SK-N-SH treated with all-trans-retinoic acid at 6 μM for 48 hours (cell line): ENCODE measurements at regions not wholly inside any gene's neighbourhood (a gene's known extent, or its start where the extent isn't known, plus 50 kb on each side); places are given as distances from the start of the nearest gene placed in this dataset.
A peak's percentile ranks its signal among the peaks of the same experiment; 100 is the strongest.

Source experiments
- ATAC-seq: fragments of 200-7000 bp; cut with Tn5 transposase; 3 replicates; pipeline ENCODE4 v1.9.1; 2020; ENCODE audit warnings: mild to moderate bottlenecking, moderate library complexity
- BACH2 ChIP-seq: fragments of 250-450 bp; sonication (Bioruptor Pico); IDR thresholded peaks from 2 replicates; pipeline ENCODE4 v1.9.0; 2021; ENCODE audit warnings: mild to moderate bottlenecking, borderline replicate concordance
- CSDC2 ChIP-seq: fragments of 250-450 bp; sonication (Bioruptor Pico); IDR thresholded peaks from 2 replicates; pipeline ENCODE4 v1.5.0; 2020; ENCODE audit warnings: mild to moderate bottlenecking, moderate library complexity
- CSRNP3 ChIP-seq: fragments of 250-450 bp; sonication (Bioruptor Pico); IDR thresholded peaks from 2 replicates; pipeline ENCODE4 v1.5.1; 2021; ENCODE audit warnings: mild to moderate bottlenecking, moderate library complexity
- ESRRG ChIP-seq: fragments of 250-450 bp; sonication (Bioruptor Pico); IDR thresholded peaks from 2 replicates; pipeline ENCODE4 v1.6.1; 2021; ENCODE audit warnings: mild to moderate bottlenecking
- GLIS3 ChIP-seq: fragments of 250-450 bp; sonication (Bioruptor Pico); IDR thresholded peaks from 2 replicates; pipeline ENCODE4 v1.5.0; 2020; ENCODE audit warnings: mild to moderate bottlenecking, moderate library complexity
- ISL1 ChIP-seq: fragments of 250-450 bp; sonication (Bioruptor Pico); IDR thresholded peaks from 2 replicates; pipeline ENCODE4 v2.1.2; 2022; ENCODE audit warnings: mild to moderate bottlenecking, moderate library complexity
- OSR1 ChIP-seq: fragments of 250-450 bp; sonication (Bioruptor Pico); IDR thresholded peaks from 2 replicates; pipeline ENCODE4 v1.8.0; 2022; ENCODE audit warnings: moderate library complexity, mild to moderate bottlenecking, inconsistent platforms
- PATZ1 ChIP-seq: fragments of 250-450 bp; sonication (Bioruptor Pico); IDR thresholded peaks from 2 replicates; pipeline ENCODE4 v1.8.0; 2020; ENCODE audit warnings: mild to moderate bottlenecking, moderate library complexity, borderline replicate concordance
- PPARA ChIP-seq: fragments of 250-450 bp; sonication (Bioruptor Pico); IDR thresholded peaks from 2 replicates; pipeline ENCODE4 v1.5.0; 2020; ENCODE audit warnings: mild to moderate bottlenecking, borderline replicate concordance
- RARB ChIP-seq: fragments of 250-450 bp; sonication (Bioruptor Pico); IDR thresholded peaks from 2 replicates; pipeline ENCODE4 v1.8.0; 2021; ENCODE audit warnings: mild to moderate bottlenecking, moderate library complexity
- SNAI2 ChIP-seq: fragments of 250-450 bp; sonication (Bioruptor Pico); IDR thresholded peaks from 2 replicates; pipeline ENCODE4 v1.5.0; 2020; ENCODE audit warnings: mild to moderate bottlenecking, moderate library complexity
- TCF4 ChIP-seq: fragments of 250-450 bp; sonication (Bioruptor Pico); IDR thresholded peaks from 2 replicates; pipeline ENCODE4 v1.8.0; 2021; ENCODE audit warnings: mild to moderate bottlenecking, moderate library complexity, borderline replicate concordance
- TOX ChIP-seq: fragments of 250-450 bp; sonication (Bioruptor Pico); IDR thresholded peaks from 2 replicates; pipeline ENCODE4 v1.8.0; 2021; ENCODE audit warnings: mild to moderate bottlenecking, moderate library complexity, borderline replicate concordance
- ZC3H10 ChIP-seq: fragments of 250-450 bp; sonication (Bioruptor Pico); IDR thresholded peaks from 2 replicates; pipeline ENCODE4 v1.5.1; 2021; ENCODE audit warnings: mild to moderate bottlenecking, moderate library complexity
- ZFP30 ChIP-seq: fragments of 450-650 bp; formaldehyde crosslinking; IDR thresholded peaks from 2 replicates; pipeline ENCODE4 v1.5.0; 2022; ENCODE audit warnings: mild to moderate bottlenecking, moderate library complexity
- ZNF70 ChIP-seq: fragments of 450-650 bp; formaldehyde crosslinking; IDR thresholded peaks from 2 replicates; pipeline ENCODE4 v1.5.0; 2020; ENCODE audit warnings: mild to moderate bottlenecking, moderate library complexity
- ZNF8 ChIP-seq: fragments of 450-650 bp; formaldehyde crosslinking; IDR thresholded peaks from 2 replicates; pipeline ENCODE4 v1.5.0; 2020; ENCODE audit warnings: mild to moderate bottlenecking, moderate library complexity
- TF ChIP-seq, protein P1 (sequence below): fragments of 250-450 bp; sonication (Bioruptor Pico); IDR thresholded peaks from 2 replicates; pipeline ENCODE4 v1.5.0; 2020; ENCODE audit warnings: mild to moderate bottlenecking, moderate library complexity
- TF ChIP-seq, protein P2 (sequence below): fragments of 250-450 bp; sonication (Bioruptor Pico); IDR thresholded peaks from 2 replicates; pipeline ENCODE4 v1.8.0; 2021; ENCODE audit warnings: low read depth, mild to moderate bottlenecking, moderate library complexity, borderline replicate concordance
- TF ChIP-seq, protein P3 (sequence below): fragments of 250-450 bp; sonication (Bioruptor Pico); IDR thresholded peaks from 2 replicates; pipeline ENCODE4 v1.5.1; 2020; ENCODE audit warnings: low read depth, mild to moderate bottlenecking, moderate library complexity

- no peak for ATAC-seq
- TF ChIP-seq, protein P1, sequence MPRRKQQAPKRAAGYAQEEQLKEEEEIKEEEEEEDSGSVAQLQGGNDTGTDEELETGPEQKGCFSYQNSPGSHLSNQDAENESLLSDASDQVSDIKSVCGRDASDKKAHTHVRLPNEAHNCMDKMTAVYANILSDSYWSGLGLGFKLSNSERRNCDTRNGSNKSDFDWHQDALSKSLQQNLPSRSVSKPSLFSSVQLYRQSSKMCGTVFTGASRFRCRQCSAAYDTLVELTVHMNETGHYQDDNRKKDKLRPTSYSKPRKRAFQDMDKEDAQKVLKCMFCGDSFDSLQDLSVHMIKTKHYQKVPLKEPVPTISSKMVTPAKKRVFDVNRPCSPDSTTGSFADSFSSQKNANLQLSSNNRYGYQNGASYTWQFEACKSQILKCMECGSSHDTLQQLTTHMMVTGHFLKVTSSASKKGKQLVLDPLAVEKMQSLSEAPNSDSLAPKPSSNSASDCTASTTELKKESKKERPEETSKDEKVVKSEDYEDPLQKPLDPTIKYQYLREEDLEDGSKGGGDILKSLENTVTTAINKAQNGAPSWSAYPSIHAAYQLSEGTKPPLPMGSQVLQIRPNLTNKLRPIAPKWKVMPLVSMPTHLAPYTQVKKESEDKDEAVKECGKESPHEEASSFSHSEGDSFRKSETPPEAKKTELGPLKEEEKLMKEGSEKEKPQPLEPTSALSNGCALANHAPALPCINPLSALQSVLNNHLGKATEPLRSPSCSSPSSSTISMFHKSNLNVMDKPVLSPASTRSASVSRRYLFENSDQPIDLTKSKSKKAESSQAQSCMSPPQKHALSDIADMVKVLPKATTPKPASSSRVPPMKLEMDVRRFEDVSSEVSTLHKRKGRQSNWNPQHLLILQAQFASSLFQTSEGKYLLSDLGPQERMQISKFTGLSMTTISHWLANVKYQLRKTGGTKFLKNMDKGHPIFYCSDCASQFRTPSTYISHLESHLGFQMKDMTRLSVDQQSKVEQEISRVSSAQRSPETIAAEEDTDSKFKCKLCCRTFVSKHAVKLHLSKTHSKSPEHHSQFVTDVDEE = no peak
- TF ChIP-seq ZNF70 (CRISPR knock-in tag) = no peak
- TF ChIP-seq, all 23 proteins: peak for 0
These were observed 309.0 kb downstream of the RPRM start for GRCh38 chr2:153169609-153170008.

DNA sequence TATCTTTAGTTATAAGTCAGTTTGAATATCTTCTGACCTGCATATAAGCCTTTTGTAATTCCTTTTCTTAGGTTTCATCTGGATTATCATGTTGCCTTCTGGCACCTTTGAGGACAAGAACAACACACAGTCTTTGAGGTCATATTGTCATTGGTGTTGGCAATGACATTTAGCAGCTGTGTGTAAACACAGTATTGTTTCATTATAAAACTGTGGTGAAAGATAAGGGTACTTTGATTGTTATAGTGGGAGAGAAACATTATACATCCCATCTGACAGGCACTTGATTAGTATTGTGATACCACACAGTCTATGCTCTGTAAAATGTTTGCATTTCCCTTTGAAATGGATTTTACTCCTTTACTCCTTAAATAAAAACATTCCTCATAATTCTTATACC is 313.5 kb downstream of the RPRM start:
- no peak for ATAC-seq
- TF ChIP-seq RARB (CRISPR knock-in tag) = no peak
- TF ChIP-seq PATZ1 (CRISPR knock-in tag) = no peak
- no peak for TF ChIP-seq ESRRG
- TF ChIP-seq CSDC2 (CRISPR knock-in tag) = no peak
- TF ChIP-seq OSR1 (CRISPR knock-in tag) = no peak

GRCh38 chr2:153163055-153163454 is 315.5 kb downstream of the RPRM start:
- TF ChIP-seq ZNF70 (CRISPR knock-in tag) (no peak), ZNF8 (no peak), BACH2 (CRISPR knock-in tag) (no peak), ZFP30 (CRISPR knock-in tag) (no peak), ESRRG (no peak), TCF4 (CRISPR knock-in tag) (no peak), ISL1 (no peak), RARB (CRISPR knock-in tag) (no peak), SNAI2 (CRISPR knock-in tag) (no peak), CSRNP3 (CRISPR knock-in tag) (no peak), TOX (CRISPR knock-in tag) (no peak), GLIS3 (CRISPR knock-in tag) (no peak), PATZ1 (CRISPR knock-in tag) (no peak), OSR1 (CRISPR knock-in tag) (no peak), ZC3H10 (CRISPR knock-in tag) (no peak), PPARA (CRISPR knock-in tag) (no peak)
- TF ChIP-seq, protein P2, sequence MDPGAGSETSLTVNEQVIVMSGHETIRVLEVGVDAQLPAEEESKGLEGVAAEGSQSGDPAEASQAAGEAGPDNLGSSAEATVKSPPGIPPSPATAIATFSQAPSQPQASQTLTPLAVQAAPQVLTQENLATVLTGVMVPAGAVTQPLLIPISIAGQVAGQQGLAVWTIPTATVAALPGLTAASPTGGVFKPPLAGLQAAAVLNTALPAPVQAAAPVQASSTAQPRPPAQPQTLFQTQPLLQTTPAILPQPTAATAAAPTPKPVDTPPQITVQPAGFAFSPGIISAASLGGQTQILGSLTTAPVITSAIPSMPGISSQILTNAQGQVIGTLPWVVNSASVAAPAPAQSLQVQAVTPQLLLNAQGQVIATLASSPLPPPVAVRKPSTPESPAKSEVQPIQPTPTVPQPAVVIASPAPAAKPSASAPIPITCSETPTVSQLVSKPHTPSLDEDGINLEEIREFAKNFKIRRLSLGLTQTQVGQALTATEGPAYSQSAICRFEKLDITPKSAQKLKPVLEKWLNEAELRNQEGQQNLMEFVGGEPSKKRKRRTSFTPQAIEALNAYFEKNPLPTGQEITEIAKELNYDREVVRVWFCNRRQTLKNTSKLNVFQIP (CRISPR knock-in tag) = no peak
- TF ChIP-seq, protein P3, sequence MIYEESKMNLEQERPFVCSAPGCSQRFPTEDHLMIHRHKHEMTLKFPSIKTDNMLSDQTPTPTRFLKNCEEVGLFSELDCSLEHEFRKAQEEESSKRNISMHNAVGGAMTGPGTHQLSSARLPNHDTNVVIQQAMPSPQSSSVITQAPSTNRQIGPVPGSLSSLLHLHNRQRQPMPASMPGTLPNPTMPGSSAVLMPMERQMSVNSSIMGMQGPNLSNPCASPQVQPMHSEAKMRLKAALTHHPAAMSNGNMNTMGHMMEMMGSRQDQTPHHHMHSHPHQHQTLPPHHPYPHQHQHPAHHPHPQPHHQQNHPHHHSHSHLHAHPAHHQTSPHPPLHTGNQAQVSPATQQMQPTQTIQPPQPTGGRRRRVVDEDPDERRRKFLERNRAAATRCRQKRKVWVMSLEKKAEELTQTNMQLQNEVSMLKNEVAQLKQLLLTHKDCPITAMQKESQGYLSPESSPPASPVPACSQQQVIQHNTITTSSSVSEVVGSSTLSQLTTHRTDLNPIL (CRISPR knock-in tag) = no peak
- TF ChIP-seq, protein P1 = no peak
- peak; percentile 69 for ATAC-seq
